ENCODE measurements at regions not wholly inside any gene's neighbourhood (a gene's known extent, or its start where the extent isn't known, plus 50 kb on each side); places are given as distances from the start of the nearest gene placed in this dataset.
"Not testable (repeated sequence)": the region's sequence is repeated elsewhere in the genome, so short reads cannot be mapped to it uniquely, and the experiment has no call there.

GRCh38 chr17:51479303-51479702, 219.0 kb downstream of the UTP18 start:
- no peak overlapping the region for H3K27ac ChIP-seq
- DNase-seq (ENCODE audit: low read depth, low spot score) = no peak

- DNase-seq (ENCODE audit: low read depth, low spot score) = no peak
- H3K27ac ChIP-seq = no peak overlapping the region
Measured at GRCh38 chr17:51481370-51481769, 221.0 kb downstream of the UTP18 start.

- not testable (repeated sequence) for DNase-seq (ENCODE audit: low read depth, low spot score); H3K27ac ChIP-seq
Measured at GRCh38 chr17:51482248-51482647, 221.9 kb downstream of the UTP18 start.

- no peak overlapping the region for H3K27ac ChIP-seq
- DNase-seq (ENCODE audit: low read depth, low spot score) = no peak
Measured at GRCh38 chr17:51486091-51486490, 225.7 kb downstream of the UTP18 start.

- H3K27ac ChIP-seq = no peak overlapping the region
- no peak for DNase-seq (ENCODE audit: low read depth, low spot score)
Measured at GRCh38 chr17:51486885-51487520, 226.7 kb downstream of the UTP18 start.

- no peak overlapping the region for H3K27ac ChIP-seq
- no peak for DNase-seq (ENCODE audit: low read depth, low spot score)
Measured at GRCh38 chr17:51487947-51488346, 227.6 kb downstream of the UTP18 start.

- DNase-seq (ENCODE audit: low read depth, low spot score) = no peak
- no peak overlapping the region for H3K27ac ChIP-seq
Measured at GRCh38 chr17:51491416-51491815, 231.1 kb downstream of the UTP18 start.

GRCh38 chr17:51493206-51493605, 232.9 kb downstream of the UTP18 start:
- H3K27ac ChIP-seq = no peak overlapping the region
- DNase-seq (ENCODE audit: low read depth, low spot score) = no peak

- no peak overlapping the region for H3K27ac ChIP-seq
- no peak for DNase-seq (ENCODE audit: low read depth, low spot score)
Measured at GRCh38 chr17:51496378-51496777, 236.0 kb downstream of the UTP18 start.

- no peak overlapping the region for H3K27ac ChIP-seq
- no peak for DNase-seq (ENCODE audit: low read depth, low spot score)
Measured at GRCh38 chr17:51499897-51500296, 239.6 kb downstream of the UTP18 start.

- no peak for DNase-seq (ENCODE audit: low read depth, low spot score)
- H3K27ac ChIP-seq = no peak overlapping the region
Measured at GRCh38 chr17:51500454-51500853, 240.1 kb downstream of the UTP18 start.

- H3K27ac ChIP-seq = no peak overlapping the region
- DNase-seq (ENCODE audit: low read depth, low spot score) = no peak
Measured at GRCh38 chr17:51505450-51505849, 245.1 kb downstream of the UTP18 start.

GRCh38 chr17:51507444-51507843, 247.1 kb downstream of the UTP18 start:
- DNase-seq (ENCODE audit: low read depth, low spot score) = no peak
- no peak overlapping the region for H3K27ac ChIP-seq

GRCh38 chr17:51508048-51508447, 247.7 kb downstream of the UTP18 start:
- DNase-seq (ENCODE audit: low read depth, low spot score) = no peak
- no peak overlapping the region for H3K27ac ChIP-seq

GRCh38 chr17:51510940-51511339, 250.6 kb downstream of the UTP18 start:
- DNase-seq (ENCODE audit: low read depth, low spot score) = no peak
- no peak overlapping the region for H3K27ac ChIP-seq

GRCh38 chr17:51512220-51512907, 252.0 kb downstream of the UTP18 start:
- DNase-seq (ENCODE audit: low read depth, low spot score) = no peak

GRCh38 chr17:51516924-51517323, 256.6 kb downstream of the UTP18 start:
- H3K27ac ChIP-seq = no peak overlapping the region
- DNase-seq (ENCODE audit: low read depth, low spot score) = no peak

More at GRCh38 chr17:51512220-51512907, 252.0 kb downstream of the UTP18 start:
- no peak overlapping the region for H3K27ac ChIP-seq

- no peak for DNase-seq (ENCODE audit: low read depth, low spot score)
- no peak overlapping the region for H3K27ac ChIP-seq
Measured at GRCh38 chr17:51524524-51524923, 264.2 kb downstream of the UTP18 start.

GRCh38 chr17:51526507-51526906, 266.2 kb downstream of the UTP18 start:
- no peak for DNase-seq (ENCODE audit: low read depth, low spot score)
- no peak overlapping the region for H3K27ac ChIP-seq

GRCh38 chr17:51527225-51527982, 267.1 kb downstream of the UTP18 start:
- H3K27ac ChIP-seq = no peak overlapping the region
- no peak for DNase-seq (ENCODE audit: low read depth, low spot score)

- H3K27ac ChIP-seq = no peak overlapping the region
- DNase-seq (ENCODE audit: low read depth, low spot score) = no peak
Measured at GRCh38 chr17:51528111-51528510, 267.8 kb downstream of the UTP18 start.

Data from epithelial cell of prostate (primary cell).